Lung (tissue), 11 donors: ENCODE measurements at regions not wholly inside any gene's neighbourhood (a gene's known extent, or its start where the extent isn't known, plus 50 kb on each side); places are given as distances from the start of the nearest gene placed in this dataset.
"Not testable (repeated sequence)": the region's sequence is repeated elsewhere in the genome, so short reads cannot be mapped to it uniquely, and the experiment has no call there.

ENCODE experiments used
- ATAC-seq: fragments of 200-7000 bp; cut with Tn5 transposase; one replicate; pipeline ENCODE4 v1.9.1; 2020; ENCODE audit warnings: moderate number of reproducible peaks; ENCODE audit not compliant: insufficient read depth, low FRiP score
- DNase-seq, 3 donors: peaks; one replicate each; pipeline ENCODE4 v3.0.0-alpha.2; 2013 to 2017
- H3K27ac ChIP-seq, 2 donors: one replicate each; pipeline ENCODE4 v1.5.1; 2013; ENCODE audit warnings: mild to moderate bottlenecking in 2 of 2, moderate library complexity in 2 of 2, control low read depth in 1 of 2, inconsistent platforms in 1 of 2, low read depth in 1 of 2, low read length in 1 of 2
- H3K27me3 ChIP-seq, 3 donors: one replicate each; pipeline ENCODE4 v1.5.1; 2013; ENCODE audit warnings: low read length in 2 of 3; ENCODE audit not compliant: control insufficient read depth in 3 of 3, insufficient read depth in 3 of 3
- H3K36me3 ChIP-seq, 4 donors: one replicate each; pipeline ENCODE4 v1.5.1; 2013; ENCODE audit warnings: low read length in 4 of 4, mild to moderate bottlenecking in 1 of 4, moderate library complexity in 1 of 4; ENCODE audit not compliant: control insufficient read depth in 4 of 4, insufficient read depth in 4 of 4
- H3K4me1 ChIP-seq, 5 donors: one replicate each; pipeline ENCODE4 v1.5.1; 2013; ENCODE audit warnings: low read length in 5 of 5, mild to moderate bottlenecking in 2 of 5, moderate library complexity in 1 of 5; ENCODE audit not compliant: control insufficient read depth in 5 of 5, insufficient read depth in 5 of 5
- H3K4me3 ChIP-seq: one replicate; pipeline ENCODE4 v1.5.1; 2013; ENCODE audit warnings: mild to moderate bottlenecking, control low read depth, moderate library complexity
- H3K9ac ChIP-seq, 2 donors: one replicate each; pipeline ENCODE4 v1.5.1; 2013; ENCODE audit warnings: low read length in 2 of 2, control low read depth in 1 of 2; ENCODE audit not compliant: insufficient read depth in 1 of 2
- H3K9me3 ChIP-seq, 4 donors: one replicate each; pipeline ENCODE4 v1.5.1; 2013; ENCODE audit warnings: low read length in 3 of 4, mild to moderate bottlenecking in 1 of 4, moderate library complexity in 1 of 4; ENCODE audit not compliant: control insufficient read depth in 4 of 4, insufficient read depth in 3 of 4
- CTCF ChIP-seq: IDR thresholded peaks from 2 replicates; pipeline ENCODE4 v1.5.1; 2012; ENCODE audit warnings: mild to moderate bottlenecking; ENCODE audit errors: control extremely low read depth, extremely low read depth
- WGBS, 2 donors: extraction: QIAGEN DNeasy Blood & Tissue Kit; methylation state at CpG; one replicate each; pipeline ENCODE4 v1.1.7; 2013; 5-methylcytosine and 5-hydroxymethylcytosine counted together
- donor health status: control.
- donor health status: control.
- donor health status: Bipolar disorder and iron deficiency.
- donor health status: healthy.
- donor health status: DM: yes; HTN: yes; CAD: no.

GRCh38 chr11:37182031-37182430, 584.0 kb upstream of the RAG2 start:
- TF ChIP-seq CTCF, result no peak
- Histone ChIP-seq H3K9ac (no peak overlapping the region), H3K27me3 (no peaks in the 10 kb centered on the region), H3K27ac (no peak overlapping the region), H3K36me3 (no peaks in the 10 kb centered on the region), H3K4me1 (no peaks in the 10 kb centered on the region), H3K4me3 (no peak overlapping the region), H3K9me3 (peaks cover 0 to 7% (median 3%) of the 10 kb centered on the region in 4 donors)
- no peak for ATAC-seq
- DNase-seq, result peak in 2 of 3 donors; percentile 11 to 76
- 57 to 59% methylated on average over 5 of the region's 5 CpGs for WGBS, 2 donors

GRCh38 chr11:37177721-37178120, 579.7 kb upstream of the RAG2 start:
- DNase-seq, result no peak
- WGBS, 2 donors, result 90 to 92% methylated on average over 1 of the region's 1 CpG
- no peaks in the 10 kb centered on the region for H3K4me1 ChIP-seq
- H3K9me3 ChIP-seq, result peaks cover 0 to 7% (median 3%) of the 10 kb centered on the region in 4 donors
- TF ChIP-seq CTCF, result no peak
- H3K36me3 ChIP-seq, result no peaks in the 10 kb centered on the region
- H3K9ac ChIP-seq, result no peak overlapping the region
- ATAC-seq, result no peak
- H3K27me3 ChIP-seq, result no peaks in the 10 kb centered on the region
- no peak overlapping the region for H3K4me3 ChIP-seq
- H3K27ac ChIP-seq, result no peak overlapping the region

- Histone ChIP-seq H3K9ac (no peak overlapping the region), H3K36me3 (no peaks in the 10 kb centered on the region), H3K4me1 (peaks cover 0 to 5% (median 2%) of the 10 kb centered on the region in 5 donors), H3K4me3 (no peak overlapping the region), H3K27me3 (peaks cover 0 to 2% (median 0%) of the 10 kb centered on the region in 3 donors), H3K9me3 (peaks cover 0 to 4% (median 1%) of the 10 kb centered on the region in 4 donors), H3K27ac (no peak overlapping the region)
- WGBS, 2 donors, result 58 to 66% methylated on average over 2 of the region's 2 CpGs
- no peak for TF ChIP-seq CTCF
- peak in 2 of 3 donors; percentile 45 to 47 for DNase-seq
- ATAC-seq, result no peak
Observed at GRCh38 chr11:37171451-37171850, 573.4 kb upstream of the RAG2 start.

- H3K4me1 ChIP-seq, result peaks cover 0 to 5% (median 2%) of the 10 kb centered on the region in 5 donors
- no peak overlapping the region for H3K27ac ChIP-seq
- TF ChIP-seq CTCF, result no peak
- no peaks in the 10 kb centered on the region for H3K36me3 ChIP-seq
- ATAC-seq, result no peak
- H3K9ac ChIP-seq, result no peak overlapping the region
- H3K4me3 ChIP-seq, result no peak overlapping the region
- peak in 2 of 3 donors; percentile 55 to 61 for DNase-seq
- H3K27me3 ChIP-seq, result peaks cover 0 to 2% (median 0%) of the 10 kb centered on the region in 3 donors
- H3K9me3 ChIP-seq, result peaks cover 0 to 4% (median 1%) of the 10 kb centered on the region in 4 donors
Observed at GRCh38 chr11:37170311-37170710, 572.3 kb upstream of the RAG2 start.

GRCh38 chr11:37145434-37145833, 547.4 kb upstream of the RAG2 start:
- not testable (repeated sequence) for H3K36me3 ChIP-seq, H3K4me3 ChIP-seq, H3K9me3 ChIP-seq, H3K27ac ChIP-seq, DNase-seq, H3K27me3 ChIP-seq, H3K9ac ChIP-seq, H3K4me1 ChIP-seq, ATAC-seq
- 69 to 76% methylated on average over 1 of the region's 1 CpG for WGBS, 2 donors
